Choroid plexus epithelial cell (primary cell): ENCODE measurements at regions not wholly inside any gene's neighbourhood (a gene's known extent, or its start where the extent isn't known, plus 50 kb on each side); places are given as distances from the start of the nearest gene placed in this dataset.
"Not testable (repeated sequence)": the region's sequence is repeated elsewhere in the genome, so short reads cannot be mapped to it uniquely, and the experiment has no call there.

Source experiments
- DNase-seq: peaks from one replicate; pipeline ENCODE4 v3.0.0-alpha.2; 2010; ENCODE audit warnings: low read depth
- H3K4me3 ChIP-seq: 2 replicates; pipeline ENCODE4 v1.5.1; 2011; ENCODE audit warnings: low read depth, mild to moderate bottlenecking, control low read depth, low read length, moderate library complexity
- CTCF ChIP-seq: conservative IDR thresholded peaks from 2 replicates; pipeline ENCODE4 v1.5.1; 2011; ENCODE audit warnings: low read depth, mild to moderate bottlenecking, control low read depth, inconsistent platforms, low read length, moderate library complexity

- no peak overlapping the region for H3K4me3 ChIP-seq
- TF ChIP-seq CTCF = no peak
- DNase-seq = no peak
Measured at GRCh38 chr17:49898366-49899190, 50.7 kb upstream of the TAC4 start.

- peak; percentile 41 for TF ChIP-seq CTCF
- DNase-seq = peak; percentile 25
- H3K4me3 ChIP-seq = no peak overlapping the region
Measured at GRCh38 chr17:49899191-49899485, 51.3 kb upstream of the TAC4 start.

- TF ChIP-seq CTCF = no peak
- no peak overlapping the region for H3K4me3 ChIP-seq
- no peak for DNase-seq
Measured at GRCh38 chr17:49899588-49899987, 51.7 kb upstream of the TAC4 start.

GRCh38 chr17:49900801-49901200, 52.9 kb upstream of the TAC4 start:
- DNase-seq, H3K4me3 ChIP-seq: not testable (repeated sequence)

GRCh38 chr17:49901460-49902331, 53.8 kb upstream of the TAC4 start:
- no peak for DNase-seq
- no peak for TF ChIP-seq CTCF
- no peak overlapping the region for H3K4me3 ChIP-seq

- DNase-seq = no peak
- no peak overlapping the region for H3K4me3 ChIP-seq
- TF ChIP-seq CTCF = no peak
Measured at GRCh38 chr17:49903523-49903922, 55.7 kb upstream of the TAC4 start.

GRCh38 chr17:49904893-49905292, 57.0 kb upstream of the TAC4 start:
- TF ChIP-seq CTCF = no peak
- DNase-seq = no peak
- H3K4me3 ChIP-seq = no peak overlapping the region
